ENCODE measurements at regions not wholly inside any gene's neighbourhood (a gene's known extent, or its start where the extent isn't known, plus 50 kb on each side); places are given as distances from the start of the nearest gene placed in this dataset.

- no peak overlapping the region for H3K4me3 Mint-ChIP-seq
- H3K27me3 Mint-ChIP-seq (ENCODE audit: insufficient read depth): no peaks in the 10 kb centered on the region; the same call in 1 of the 2 replicates
- DNase-seq: no peak
- no peaks in the 10 kb centered on the region for H3K36me3 Mint-ChIP-seq (ENCODE audit: low read depth)
- H3K4me1 Mint-ChIP-seq (ENCODE audit: low read depth): peaks cover 24% of the 10 kb centered on the region; the same call in 1 of the 2 replicates
- no peak for TF ChIP-seq CTCF (IDR thresholded peaks at IDR 0.05)
- no peak overlapping the region for H3K27ac Mint-ChIP-seq
- peaks cover 4% of the 10 kb centered on the region; the same call in 1 of the 2 replicates for H3K9me3 Mint-ChIP-seq
These were observed 258.6 kb downstream of the EFNB2 start for GRCh38 chr13:106276876-106277275.

GRCh38 chr13:106275446-106276032, 259.9 kb downstream of the EFNB2 start:
- no peak for TF ChIP-seq CTCF (IDR thresholded peaks at IDR 0.05)
- H3K27ac Mint-ChIP-seq: no peak overlapping the region
- no peak overlapping the region for H3K4me3 Mint-ChIP-seq
- H3K4me1 Mint-ChIP-seq (ENCODE audit: low read depth): peaks cover 24% of the 10 kb centered on the region; the same call in 1 of the 2 replicates
- no peak for DNase-seq
- no peaks in the 10 kb centered on the region for H3K9me3 Mint-ChIP-seq
- H3K27me3 Mint-ChIP-seq (ENCODE audit: insufficient read depth): no peaks in the 10 kb centered on the region; the same call in 1 of the 2 replicates
- H3K36me3 Mint-ChIP-seq (ENCODE audit: low read depth): no peaks in the 10 kb centered on the region

GRCh38 chr13:106274551-106275203, 260.8 kb downstream of the EFNB2 start:
- no peak for TF ChIP-seq CTCF (IDR thresholded peaks at IDR 0.05)
- no peaks in the 10 kb centered on the region for H3K9me3 Mint-ChIP-seq
- no peak overlapping the region for H3K27ac Mint-ChIP-seq
- peaks cover 24% of the 10 kb centered on the region; the same call in 1 of the 2 replicates for H3K4me1 Mint-ChIP-seq (ENCODE audit: low read depth)
- DNase-seq: no peak
- H3K4me3 Mint-ChIP-seq: no peak overlapping the region
- H3K36me3 Mint-ChIP-seq (ENCODE audit: low read depth): no peaks in the 10 kb centered on the region
- no peaks in the 10 kb centered on the region; the same call in none of the 2 replicates for H3K27me3 Mint-ChIP-seq (ENCODE audit: insufficient read depth)

- DNase-seq: no peak
- Mint-ChIP-seq H3K4me1 (ENCODE audit: low read depth) (no peaks in the 10 kb centered on the region), H3K27me3 (ENCODE audit: insufficient read depth) (peaks cover 24% of the 10 kb centered on the region), H3K9me3 (no peaks in the 10 kb centered on the region), H3K27ac (no peak overlapping the region), H3K36me3 (ENCODE audit: low read depth) (no peaks in the 10 kb centered on the region), H3K4me3 (no peak overlapping the region)
- no peak for TF ChIP-seq CTCF (IDR thresholded peaks at IDR 0.05)
These were observed 271.7 kb downstream of the EFNB2 start for GRCh38 chr13:106263801-106264200.

- DNase-seq: no peak
- H3K4me1 Mint-ChIP-seq (ENCODE audit: low read depth): no peaks in the 10 kb centered on the region
These were observed 272.6 kb downstream of the EFNB2 start for GRCh38 chr13:106262886-106263285.

More at GRCh38 chr13:106262886-106263285, 272.6 kb downstream of the EFNB2 start:
- no peak overlapping the region for H3K4me3 Mint-ChIP-seq
- H3K36me3 Mint-ChIP-seq (ENCODE audit: low read depth): no peaks in the 10 kb centered on the region
- H3K27ac Mint-ChIP-seq: no peak overlapping the region
- H3K9me3 Mint-ChIP-seq: no peaks in the 10 kb centered on the region
- peaks cover 27% of the 10 kb centered on the region for H3K27me3 Mint-ChIP-seq (ENCODE audit: insufficient read depth)
- no peak for TF ChIP-seq CTCF (IDR thresholded peaks at IDR 0.05)
